ENCODE measurements at regions not wholly inside any gene's neighbourhood (a gene's known extent, or its start where the extent isn't known, plus 50 kb on each side); places are given as distances from the start of the nearest gene placed in this dataset.

DNA sequence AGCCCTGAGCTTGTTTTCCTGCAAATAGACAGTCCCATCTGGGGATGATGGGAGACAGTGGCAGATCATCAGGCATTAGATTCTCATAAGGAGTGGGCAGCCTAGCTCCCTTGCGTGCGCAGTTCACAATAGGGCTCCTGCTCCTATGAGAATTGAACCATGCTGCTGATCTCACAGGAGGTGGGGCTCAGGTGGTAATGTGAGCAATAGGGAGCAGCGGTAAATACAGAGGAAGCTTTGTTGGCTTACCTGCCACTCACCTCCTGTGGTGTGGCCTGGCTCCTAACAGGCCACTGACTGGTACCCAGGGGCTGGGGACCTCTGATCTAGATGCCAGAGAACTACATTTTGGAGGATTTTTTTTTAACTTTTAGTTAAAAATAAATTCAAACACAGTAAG, 434.8 kb upstream of the MKI67 start:
- DNase-seq = no peak
- no peaks in the 10 kb centered on the region for H3K36me3 Mint-ChIP-seq (ENCODE audit: low read depth)
- H3K27me3 Mint-ChIP-seq = no peaks in the 10 kb centered on the region
- no peaks in the 10 kb centered on the region for H3K9me3 Mint-ChIP-seq
- no peaks in the 10 kb centered on the region for H3K4me1 Mint-ChIP-seq
- ChIA-PET CTCF (no interaction called here), POLR2A (no interaction called here)
- H3K4me3 Mint-ChIP-seq = no peak overlapping the region
- no peak overlapping the region for H3K27ac Mint-ChIP-seq

GRCh38 chr10:128563387-128563786, 437.2 kb upstream of the MKI67 start:
- no peak for DNase-seq
- Mint-ChIP-seq H3K9me3 (no peaks in the 10 kb centered on the region), H3K27ac (no peak overlapping the region), H3K27me3 (no peaks in the 10 kb centered on the region), H3K36me3 (ENCODE audit: low read depth) (no peaks in the 10 kb centered on the region), H3K4me3 (no peak overlapping the region), H3K4me1 (no peaks in the 10 kb centered on the region)
- ChIA-PET CTCF (no interaction called here), POLR2A (no interaction called here)

- no peak overlapping the region for H3K4me3 Mint-ChIP-seq
- H3K4me1 Mint-ChIP-seq = no peaks in the 10 kb centered on the region
- H3K36me3 Mint-ChIP-seq (ENCODE audit: low read depth) = no peaks in the 10 kb centered on the region
- no peaks in the 10 kb centered on the region for H3K9me3 Mint-ChIP-seq
- ChIA-PET CTCF (no interaction called here), POLR2A (no interaction called here)
- no peak for DNase-seq
- H3K27ac Mint-ChIP-seq = no peak overlapping the region
- no peaks in the 10 kb centered on the region for H3K27me3 Mint-ChIP-seq
Observed at GRCh38 chr10:128563904-128564303, 437.7 kb upstream of the MKI67 start.

DNA sequence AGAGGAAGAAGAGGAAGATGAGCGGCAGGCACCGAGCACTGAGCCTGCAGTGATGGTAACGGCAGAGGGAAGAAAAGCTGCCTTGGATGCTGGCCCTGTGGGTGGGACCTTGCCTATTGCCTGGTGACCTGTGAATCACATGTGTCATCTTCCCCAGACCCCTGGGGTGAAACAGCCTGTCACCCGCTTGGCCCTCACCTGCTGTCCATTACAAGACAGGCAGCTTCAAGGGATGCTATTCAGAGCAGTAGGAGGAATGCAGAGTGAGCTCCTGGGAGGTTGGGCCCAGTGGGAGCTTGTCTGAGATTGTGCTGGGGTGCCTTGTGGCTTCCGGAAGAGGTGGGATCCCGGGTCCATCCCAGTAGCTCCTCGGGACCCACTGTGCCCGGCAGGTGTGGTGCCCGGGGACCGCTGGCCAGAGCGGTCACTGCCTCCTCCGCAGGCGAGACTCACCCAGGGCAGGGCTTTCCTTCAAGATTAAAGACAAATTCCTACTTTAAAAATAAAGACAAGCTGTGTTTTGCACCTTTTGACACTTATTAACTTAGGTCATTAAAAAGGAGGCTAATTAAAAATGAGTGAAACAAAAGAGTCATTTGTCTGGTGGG, 440.2 kb upstream of the MKI67 start:
- Mint-ChIP-seq H3K36me3 (ENCODE audit: low read depth) (no peaks in the 10 kb centered on the region), H3K27ac (no peak overlapping the region), H3K4me3 (no peak overlapping the region), H3K9me3 (no peaks in the 10 kb centered on the region), H3K4me1 (no peaks in the 10 kb centered on the region), H3K27me3 (no peaks in the 10 kb centered on the region)
- no peak for DNase-seq
- POLR2A ChIA-PET = no interaction called here
- CTCF ChIA-PET = no interaction called here

- no peak for DNase-seq
- H3K36me3 Mint-ChIP-seq (ENCODE audit: low read depth) = no peaks in the 10 kb centered on the region
- H3K27me3 Mint-ChIP-seq = no peaks in the 10 kb centered on the region
- H3K4me1 Mint-ChIP-seq = no peaks in the 10 kb centered on the region
- ChIA-PET CTCF (no interaction called here), POLR2A (no interaction called here)
- no peaks in the 10 kb centered on the region for H3K9me3 Mint-ChIP-seq
- H3K27ac Mint-ChIP-seq = no peak overlapping the region
- H3K4me3 Mint-ChIP-seq = no peak overlapping the region
Observed at GRCh38 chr10:128567551-128567950, 441.3 kb upstream of the MKI67 start.

GRCh38 chr10:128568041-128568440, 441.8 kb upstream of the MKI67 start:
- POLR2A ChIA-PET = no interaction called here

DNA sequence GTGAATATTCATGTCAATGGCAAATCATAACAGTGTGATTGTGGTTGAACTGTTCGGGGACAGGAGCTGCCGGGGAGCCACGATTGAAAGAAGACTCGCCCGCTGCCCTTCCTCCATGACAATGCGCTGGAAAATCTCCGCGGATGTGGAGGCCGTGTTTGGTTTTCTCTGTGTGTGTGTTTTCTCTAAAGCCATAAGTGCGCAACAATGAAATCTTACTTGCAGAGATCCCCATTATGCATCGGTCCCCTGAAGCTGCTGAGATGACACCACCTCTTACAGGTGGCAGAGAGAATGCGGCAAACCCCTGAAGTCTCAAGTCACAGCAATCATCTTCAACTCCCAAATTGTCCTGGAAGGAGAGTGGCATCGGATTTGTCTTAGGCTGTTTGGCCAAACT, 442.3 kb upstream of the MKI67 start:
- Mint-ChIP-seq H3K27ac (no peak overlapping the region), H3K4me1 (no peaks in the 10 kb centered on the region), H3K9me3 (no peaks in the 10 kb centered on the region), H3K4me3 (no peak overlapping the region), H3K36me3 (ENCODE audit: low read depth) (no peaks in the 10 kb centered on the region), H3K27me3 (no peaks in the 10 kb centered on the region)
- ChIA-PET CTCF (no interaction called here), POLR2A (no interaction called here)
- no peak for DNase-seq

More at GRCh38 chr10:128568041-128568440, 441.8 kb upstream of the MKI67 start:
- no peak overlapping the region for H3K27ac Mint-ChIP-seq
- H3K4me3 Mint-ChIP-seq = no peak overlapping the region
- no peak for DNase-seq
- no peaks in the 10 kb centered on the region for H3K27me3 Mint-ChIP-seq
- no peaks in the 10 kb centered on the region for H3K36me3 Mint-ChIP-seq (ENCODE audit: low read depth)
- H3K9me3 Mint-ChIP-seq = no peaks in the 10 kb centered on the region
- CTCF ChIA-PET = no interaction called here
- H3K4me1 Mint-ChIP-seq = no peaks in the 10 kb centered on the region

GRCh38 chr10:128568990-128569945, 443.0 kb upstream of the MKI67 start:
- no peak for DNase-seq
- CTCF ChIA-PET = no interaction called here
- Mint-ChIP-seq H3K4me3 (no peak overlapping the region), H3K27me3 (no peaks in the 10 kb centered on the region), H3K27ac (no peak overlapping the region), H3K36me3 (ENCODE audit: low read depth) (no peaks in the 10 kb centered on the region), H3K4me1 (no peaks in the 10 kb centered on the region), H3K9me3 (no peaks in the 10 kb centered on the region)
- POLR2A ChIA-PET = no interaction called here

GRCh38 chr10:128570319-128570995, 444.2 kb upstream of the MKI67 start:
- Mint-ChIP-seq H3K36me3 (ENCODE audit: low read depth) (no peaks in the 10 kb centered on the region), H3K27me3 (no peaks in the 10 kb centered on the region), H3K9me3 (no peaks in the 10 kb centered on the region), H3K4me1 (no peaks in the 10 kb centered on the region), H3K27ac (no peak overlapping the region), H3K4me3 (no peak overlapping the region)
- no peak for DNase-seq
- ChIA-PET POLR2A (no interaction called here), CTCF (no interaction called here)

DNA sequence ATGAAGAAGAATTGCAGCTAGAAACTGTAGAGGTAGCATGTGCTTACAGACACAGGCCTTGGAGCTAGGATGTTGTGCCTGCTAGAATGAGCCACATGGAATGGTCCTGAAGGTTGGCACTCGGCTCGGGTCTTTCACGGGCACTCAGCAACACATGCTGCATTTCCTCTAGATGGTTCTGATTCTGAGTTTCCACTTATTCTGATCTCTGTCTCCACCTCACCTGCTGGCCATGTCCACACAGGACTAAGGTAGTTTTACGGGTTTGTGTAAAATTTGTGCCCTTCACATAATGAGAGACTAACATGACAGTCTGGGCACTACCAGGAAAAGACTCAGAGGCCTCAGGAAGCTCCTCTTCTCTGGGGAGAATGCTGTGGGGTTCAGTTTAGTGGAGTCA, 444.8 kb upstream of the MKI67 start:
- ChIA-PET CTCF (no interaction called here), POLR2A (no interaction called here)
- no peak overlapping the region for H3K4me3 Mint-ChIP-seq
- no peaks in the 10 kb centered on the region for H3K9me3 Mint-ChIP-seq
- no peaks in the 10 kb centered on the region for H3K27me3 Mint-ChIP-seq
- no peak for DNase-seq
- no peaks in the 10 kb centered on the region for H3K36me3 Mint-ChIP-seq (ENCODE audit: low read depth)
- H3K27ac Mint-ChIP-seq = no peak overlapping the region
- no peaks in the 10 kb centered on the region for H3K4me1 Mint-ChIP-seq

DNA sequence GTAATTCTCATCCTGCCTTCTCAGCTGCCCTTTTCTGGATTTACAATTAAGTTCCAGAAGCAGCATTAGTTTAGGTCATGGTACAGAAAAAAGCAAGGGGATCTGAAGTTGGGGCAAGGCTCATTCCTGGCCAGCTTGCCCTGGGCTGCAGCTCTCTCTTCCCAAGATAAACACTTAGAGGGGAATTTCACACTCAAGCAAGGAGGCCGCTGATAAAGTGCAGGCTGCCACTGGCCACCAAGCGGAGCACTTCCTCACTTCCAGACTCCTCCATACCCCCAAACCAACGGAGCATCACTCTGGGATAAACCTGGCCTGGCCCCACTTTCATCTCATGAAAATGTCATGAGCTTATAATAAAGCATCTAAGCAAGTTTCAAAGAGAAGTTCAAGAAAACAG, 445.5 kb upstream of the MKI67 start:
- ChIA-PET POLR2A (no interaction called here), CTCF (no interaction called here)
- H3K9me3 Mint-ChIP-seq = no peaks in the 10 kb centered on the region
- H3K4me3 Mint-ChIP-seq = no peak overlapping the region
- DNase-seq = no peak
- no peaks in the 10 kb centered on the region for H3K4me1 Mint-ChIP-seq
- H3K36me3 Mint-ChIP-seq (ENCODE audit: low read depth) = no peaks in the 10 kb centered on the region
- no peak overlapping the region for H3K27ac Mint-ChIP-seq
- H3K27me3 Mint-ChIP-seq = no peaks in the 10 kb centered on the region

DNA sequence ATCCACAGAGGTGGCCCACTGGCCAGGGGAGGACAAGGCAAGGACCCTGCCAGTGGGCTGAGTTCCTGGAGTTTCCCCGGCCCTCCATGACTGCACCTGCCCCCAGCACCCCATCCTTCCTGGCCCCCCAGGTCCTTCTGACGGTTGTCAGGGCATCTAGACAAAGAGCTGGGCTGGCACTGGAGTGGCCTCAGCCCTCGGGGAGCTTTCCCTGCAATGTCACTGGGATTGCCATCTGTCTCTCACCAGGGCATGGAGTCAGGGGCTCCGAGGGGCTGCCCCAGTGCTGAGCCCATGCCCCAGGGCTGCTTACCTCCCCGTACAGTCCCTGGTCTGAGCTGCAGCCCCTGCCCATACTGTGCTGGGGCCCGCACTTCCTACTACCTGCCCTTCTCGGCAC, 446.5 kb upstream of the MKI67 start:
- no peaks in the 10 kb centered on the region for H3K9me3 Mint-ChIP-seq
- H3K36me3 Mint-ChIP-seq (ENCODE audit: low read depth) = no peaks in the 10 kb centered on the region
- H3K4me3 Mint-ChIP-seq = no peak overlapping the region
- no peak for DNase-seq
- ChIA-PET POLR2A (no interaction called here), CTCF (no interaction called here)
- H3K4me1 Mint-ChIP-seq = no peaks in the 10 kb centered on the region
- no peaks in the 10 kb centered on the region for H3K27me3 Mint-ChIP-seq
- H3K27ac Mint-ChIP-seq = no peak overlapping the region

- H3K27ac Mint-ChIP-seq = no peak overlapping the region
- POLR2A ChIA-PET = no interaction called here
Observed at GRCh38 chr10:128573281-128573845, 447.1 kb upstream of the MKI67 start.

More at GRCh38 chr10:128573281-128573845, 447.1 kb upstream of the MKI67 start:
- CTCF ChIA-PET = no interaction called here
- Mint-ChIP-seq H3K9me3 (no peaks in the 10 kb centered on the region), H3K36me3 (ENCODE audit: low read depth) (no peaks in the 10 kb centered on the region), H3K4me1 (no peaks in the 10 kb centered on the region), H3K4me3 (no peak overlapping the region), H3K27me3 (no peaks in the 10 kb centered on the region)
- no peak for DNase-seq
